Lung (tissue), 11 donors: ENCODE measurements at regions not wholly inside any gene's neighbourhood (a gene's known extent, or its start where the extent isn't known, plus 50 kb on each side); places are given as distances from the start of the nearest gene placed in this dataset.
A peak's percentile ranks its signal among the peaks of the same experiment; 100 is the strongest.

ENCODE experiments used
- ATAC-seq: fragments of 200-7000 bp; cut with Tn5 transposase; one replicate; pipeline ENCODE4 v1.9.1; 2020; ENCODE audit warnings: moderate number of reproducible peaks; ENCODE audit not compliant: insufficient read depth, low FRiP score
- DNase-seq, 3 donors: peaks; one replicate each; pipeline ENCODE4 v3.0.0-alpha.2; 2013 to 2017
- H3K27ac ChIP-seq, 2 donors: one replicate each; pipeline ENCODE4 v1.5.1; 2013; ENCODE audit warnings: mild to moderate bottlenecking in 2 of 2, moderate library complexity in 2 of 2, control low read depth in 1 of 2, inconsistent platforms in 1 of 2, low read depth in 1 of 2, low read length in 1 of 2
- H3K27me3 ChIP-seq, 3 donors: one replicate each; pipeline ENCODE4 v1.5.1; 2013; ENCODE audit warnings: low read length in 2 of 3; ENCODE audit not compliant: control insufficient read depth in 3 of 3, insufficient read depth in 3 of 3
- H3K36me3 ChIP-seq, 4 donors: one replicate each; pipeline ENCODE4 v1.5.1; 2013; ENCODE audit warnings: low read length in 4 of 4, mild to moderate bottlenecking in 1 of 4, moderate library complexity in 1 of 4; ENCODE audit not compliant: control insufficient read depth in 4 of 4, insufficient read depth in 4 of 4
- H3K4me1 ChIP-seq, 5 donors: one replicate each; pipeline ENCODE4 v1.5.1; 2013; ENCODE audit warnings: low read length in 5 of 5, mild to moderate bottlenecking in 2 of 5, moderate library complexity in 1 of 5; ENCODE audit not compliant: control insufficient read depth in 5 of 5, insufficient read depth in 5 of 5
- H3K4me3 ChIP-seq: one replicate; pipeline ENCODE4 v1.5.1; 2013; ENCODE audit warnings: mild to moderate bottlenecking, control low read depth, moderate library complexity
- H3K9ac ChIP-seq, 2 donors: one replicate each; pipeline ENCODE4 v1.5.1; 2013; ENCODE audit warnings: low read length in 2 of 2, control low read depth in 1 of 2; ENCODE audit not compliant: insufficient read depth in 1 of 2
- H3K9me3 ChIP-seq, 4 donors: one replicate each; pipeline ENCODE4 v1.5.1; 2013; ENCODE audit warnings: low read length in 3 of 4, mild to moderate bottlenecking in 1 of 4, moderate library complexity in 1 of 4; ENCODE audit not compliant: control insufficient read depth in 4 of 4, insufficient read depth in 3 of 4
- CTCF ChIP-seq: IDR thresholded peaks from 2 replicates; pipeline ENCODE4 v1.5.1; 2012; ENCODE audit warnings: mild to moderate bottlenecking; ENCODE audit errors: control extremely low read depth, extremely low read depth
- WGBS, 2 donors: extraction: QIAGEN DNeasy Blood & Tissue Kit; methylation state at CpG; one replicate each; pipeline ENCODE4 v1.1.7; 2013; 5-methylcytosine and 5-hydroxymethylcytosine counted together
- donor health status: control.
- donor health status: control.
- donor health status: Bipolar disorder and iron deficiency.
- donor health status: healthy.
- donor health status: DM: yes; HTN: yes; CAD: no.

GRCh38 chr12:23096321-23096720 is 471.4 kb downstream of the ETNK1 start:
- no peak overlapping the region for H3K27ac ChIP-seq
- 87 to 90% methylated on average over 1 of the region's 1 CpG for WGBS, 2 donors
- DNase-seq (no peak), ATAC-seq (no peak)
- H3K4me1 ChIP-seq = no peaks in the 10 kb centered on the region
- H3K9me3 ChIP-seq = no peaks in the 10 kb centered on the region
- peaks cover 0 to 2% (median 0%) of the 10 kb centered on the region in 3 donors for H3K27me3 ChIP-seq
- TF ChIP-seq CTCF = no peak
- no peak overlapping the region for H3K4me3 ChIP-seq
- H3K36me3 ChIP-seq = no peaks in the 10 kb centered on the region
- no peak overlapping the region for H3K9ac ChIP-seq

DNA sequence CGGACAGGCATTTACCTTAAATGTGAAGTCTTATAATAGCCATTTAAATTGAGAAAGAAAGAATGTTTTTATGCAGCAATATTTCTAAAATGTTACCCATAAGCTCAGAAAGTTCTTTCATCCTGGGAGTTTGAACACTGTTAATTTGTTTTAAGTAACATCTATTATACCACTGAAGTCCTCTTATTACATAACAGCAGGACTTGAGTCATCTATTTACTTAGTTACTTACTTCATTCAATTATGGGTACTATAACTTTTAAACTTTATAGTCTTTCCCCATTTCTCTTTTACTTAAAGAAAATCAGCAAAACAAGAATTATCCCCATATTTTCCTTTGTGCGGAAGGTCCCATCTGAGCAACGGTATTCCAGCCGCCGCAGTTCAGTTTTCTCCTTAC is 473.1 kb downstream of the ETNK1 start:
- H3K9me3 ChIP-seq = no peaks in the 10 kb centered on the region
- no peak overlapping the region for H3K9ac ChIP-seq
- no peaks in the 10 kb centered on the region for H3K36me3 ChIP-seq
- no peaks in the 10 kb centered on the region for H3K4me1 ChIP-seq
- WGBS, 2 donors = 91 to 96% methylated on average over 5 of the region's 5 CpGs
- DNase-seq (no peak), ATAC-seq (no peak)
- no peak overlapping the region for H3K4me3 ChIP-seq
- TF ChIP-seq CTCF = no peak
- H3K27me3 ChIP-seq = peaks cover 0 to 2% (median 0%) of the 10 kb centered on the region in 3 donors
- H3K27ac ChIP-seq = no peak overlapping the region

GRCh38 chr12:23098517-23098916 is 473.5 kb downstream of the ETNK1 start:
- H3K4me1 ChIP-seq = no peaks in the 10 kb centered on the region
- DNase-seq (peak in 1 of 3 donors; percentile 7), ATAC-seq (no peak)
- H3K4me3 ChIP-seq = no peak overlapping the region
- 53 to 55% methylated on average over 3 of the region's 3 CpGs for WGBS, 2 donors
- H3K27me3 ChIP-seq = peaks cover 0 to 2% (median 0%) of the 10 kb centered on the region in 3 donors
- H3K27ac ChIP-seq = no peak overlapping the region
- H3K36me3 ChIP-seq = no peaks in the 10 kb centered on the region
- H3K9ac ChIP-seq = no peak overlapping the region
- no peak for TF ChIP-seq CTCF
- H3K9me3 ChIP-seq = no peaks in the 10 kb centered on the region

GRCh38 chr12:23099104-23099503 is 474.1 kb downstream of the ETNK1 start:
- Histone ChIP-seq H3K4me3 (no peak overlapping the region), H3K27ac (no peak overlapping the region), H3K9me3 (no peaks in the 10 kb centered on the region), H3K27me3 (peaks cover 0 to 2% (median 0%) of the 10 kb centered on the region in 3 donors), H3K9ac (no peak overlapping the region), H3K36me3 (no peaks in the 10 kb centered on the region), H3K4me1 (no peaks in the 10 kb centered on the region)
- DNase-seq = no peak
- no peak for ATAC-seq
- WGBS, 2 donors = 60 to 61% methylated on average over 5 of the region's 5 CpGs
- TF ChIP-seq CTCF = no peak
